ENCODE measurements at regions not wholly inside any gene's neighbourhood (a gene's known extent, or its start where the extent isn't known, plus 50 kb on each side); places are given as distances from the start of the nearest gene placed in this dataset.

GRCh38 chr15:47304656-47305055, 412.6 kb upstream of the SEMA6D start:
- no peak overlapping the region for H2AFZ ChIP-seq (replicated peaks; ENCODE audit: low read length, poor library complexity)
- no peak overlapping the region for H3K27ac ChIP-seq (ENCODE audit: insufficient read depth, low read length)
- no peak overlapping the region for H3K4me3 ChIP-seq (ENCODE audit: insufficient read depth, low read depth, low read length)
- H3K27me3 ChIP-seq (ENCODE audit: control insufficient read depth, insufficient read depth, low read length): no peaks in the 10 kb centered on the region
- ATAC-seq (ENCODE audit: low read depth) (no peak), DNase-seq (no peak)
- BruUV-seq (replicated peaks): no TSS peak
- ChIA-PET POLR2A (ENCODE audit: unreplicated experiment) (no interaction called here), CTCF (no interaction called here)
- no peak overlapping the region for H3K23ac ChIP-seq (ENCODE audit: low read depth, low read length)
- no peak overlapping the region for H3K4me2 ChIP-seq (ENCODE audit: low read depth, low read length)
- no peak overlapping the region for H3K18ac ChIP-seq (ENCODE audit: low read depth, low read length)
- intact Hi-C loops (cut with micrococcal nuclease) (no loop called here), in situ Hi-C loops (cut with MboI; ENCODE audit: low sequenced_read_pairs) (no loop called here), dilution Hi-C loops (cut with HindIII; ENCODE audit: low sequenced_read_pairs, unreplicated experiment) (no loop called here)
- no peak overlapping the region for H2BK5ac ChIP-seq (ENCODE audit: low read depth, low read length, poor library complexity, severe bottlenecking)
- no peak overlapping the region for H3K14ac ChIP-seq (replicated peaks; ENCODE audit: low read depth, low read length)
- no peaks in the 10 kb centered on the region for H3K9me1 ChIP-seq (ENCODE audit: insufficient read depth, low read length)
- H3K4me1 ChIP-seq (ENCODE audit: control insufficient read depth, insufficient read depth, low read length): no peaks in the 10 kb centered on the region
- no peak overlapping the region for H2AK9ac ChIP-seq (replicated peaks; ENCODE audit: low read depth, low read length, poor library complexity)
- no peaks in the 10 kb centered on the region for H3K79me1 ChIP-seq (ENCODE audit: low read depth in 1 of 2, low read length in 2 of 2)
- no peak overlapping the region for H4K5ac ChIP-seq (ENCODE audit: low read depth, low read length)
- no peaks in the 10 kb centered on the region for H4K20me1 ChIP-seq (ENCODE audit: insufficient read depth, low read length)
- H2AK5ac ChIP-seq (ENCODE audit: low read depth, low read length): no peak overlapping the region
- no peak overlapping the region for H4K8ac ChIP-seq (ENCODE audit: low read depth in 2 of 2, low read length in 2 of 2)
- no peak for TF ChIP-seq CTCF (conservative IDR thresholded peaks at IDR 0.05; ENCODE audit: low read depth, low read length)
- no peak for TF ChIP-seq RAD21 (IDR thresholded peaks at IDR 0.05; ENCODE audit: low read length)
- no peak for TF ChIP-seq MAFK (IDR thresholded peaks at IDR 0.05; ENCODE audit: low read depth, low read length)
- no peak for TF ChIP-seq USF2 (IDR thresholded peaks at IDR 0.05; ENCODE audit: low read depth, low read length)
- TF ChIP-seq CEBPB (IDR thresholded peaks at IDR 0.05; ENCODE audit: low read depth, low read length): no peak
- no peak for TF ChIP-seq RFX5 (IDR thresholded peaks at IDR 0.05; ENCODE audit: low read depth, low read length)
- TF ChIP-seq ELK1 (IDR thresholded peaks at IDR 0.05; ENCODE audit: borderline replicate concordance, low read depth, low read length): no peak
- no peak for TF ChIP-seq NFE2L2 (IDR thresholded peaks at IDR 0.05; ENCODE audit: low read depth, low read length)
- no peak for TF ChIP-seq MXI1 (IDR thresholded peaks at IDR 0.05; ENCODE audit: borderline replicate concordance, low read depth, low read length)
- TF ChIP-seq BHLHE40 (IDR thresholded peaks at IDR 0.05; ENCODE audit: low read depth, low read length): no peak
- no peak for TF ChIP-seq SMC3 (IDR thresholded peaks at IDR 0.05; ENCODE audit: low read depth, low read length)
- H2BK20ac ChIP-seq (ENCODE audit: low read depth, low read length): no peak overlapping the region
- H3K9me3 ChIP-seq (ENCODE audit: control insufficient read depth, insufficient read depth, low read length): no peaks in the 10 kb centered on the region
- H3K56ac ChIP-seq (ENCODE audit: extremely low read depth, insufficient read depth, low read length): no peak overlapping the region
- H2BK15ac ChIP-seq (ENCODE audit: low read depth, low read length): no peak overlapping the region
- H3K36me3 ChIP-seq (ENCODE audit: control insufficient read depth, insufficient read depth, low read length): no peaks in the 10 kb centered on the region
- H2BK120ac ChIP-seq (ENCODE audit: low read depth, low read length): no peak overlapping the region
- H3K9ac ChIP-seq (ENCODE audit: low read depth, low read length): no peak overlapping the region
- H4K91ac ChIP-seq (ENCODE audit: insufficient read depth, low read depth, low read length): no peak overlapping the region
- no peak overlapping the region for H3K4ac ChIP-seq (ENCODE audit: low read depth, low read length)

All from IMR-90 (cell line).